ENCODE measurements at regions not wholly inside any gene's neighbourhood (a gene's known extent, or its start where the extent isn't known, plus 50 kb on each side); places are given as distances from the start of the nearest gene placed in this dataset.

DNA sequence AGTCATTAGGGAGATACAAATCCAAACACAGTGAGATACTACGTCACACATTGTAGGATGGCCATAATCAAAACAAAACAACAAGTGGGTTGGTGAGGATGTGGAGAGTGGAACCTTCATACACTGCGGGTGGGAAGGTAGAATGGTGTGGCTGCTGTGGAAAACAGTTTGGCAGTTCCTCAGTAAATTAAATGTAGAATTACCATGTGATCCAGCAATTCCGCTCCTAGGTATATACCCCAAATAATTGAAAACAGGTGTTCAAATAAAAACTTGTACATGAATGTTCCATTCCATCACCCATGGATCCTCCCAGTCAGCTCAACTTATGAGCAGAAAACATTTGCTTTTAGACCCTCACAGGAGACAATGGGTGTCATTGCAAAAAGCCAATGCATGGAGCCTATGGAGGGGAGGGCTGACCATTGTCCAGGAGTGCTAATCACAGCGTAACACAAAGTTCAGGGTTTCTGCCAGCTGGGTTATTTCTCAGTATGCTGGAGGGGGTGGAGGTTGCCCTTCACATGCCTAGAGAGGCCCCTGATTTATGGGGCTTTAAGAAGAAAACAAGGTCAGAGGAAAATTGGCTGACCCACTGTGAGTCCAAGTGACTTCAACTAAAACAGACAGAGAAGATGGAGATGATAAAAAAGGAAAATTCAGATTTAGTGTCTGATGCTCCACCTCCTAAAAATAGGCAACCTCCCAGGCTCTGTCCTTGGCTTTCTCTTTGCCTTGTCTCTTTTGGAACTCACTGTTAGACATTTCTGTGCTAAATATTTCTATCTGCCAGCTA is 124.1 kb downstream of the WDR11 start (continued):
- TF ChIP-seq, protein P1, sequence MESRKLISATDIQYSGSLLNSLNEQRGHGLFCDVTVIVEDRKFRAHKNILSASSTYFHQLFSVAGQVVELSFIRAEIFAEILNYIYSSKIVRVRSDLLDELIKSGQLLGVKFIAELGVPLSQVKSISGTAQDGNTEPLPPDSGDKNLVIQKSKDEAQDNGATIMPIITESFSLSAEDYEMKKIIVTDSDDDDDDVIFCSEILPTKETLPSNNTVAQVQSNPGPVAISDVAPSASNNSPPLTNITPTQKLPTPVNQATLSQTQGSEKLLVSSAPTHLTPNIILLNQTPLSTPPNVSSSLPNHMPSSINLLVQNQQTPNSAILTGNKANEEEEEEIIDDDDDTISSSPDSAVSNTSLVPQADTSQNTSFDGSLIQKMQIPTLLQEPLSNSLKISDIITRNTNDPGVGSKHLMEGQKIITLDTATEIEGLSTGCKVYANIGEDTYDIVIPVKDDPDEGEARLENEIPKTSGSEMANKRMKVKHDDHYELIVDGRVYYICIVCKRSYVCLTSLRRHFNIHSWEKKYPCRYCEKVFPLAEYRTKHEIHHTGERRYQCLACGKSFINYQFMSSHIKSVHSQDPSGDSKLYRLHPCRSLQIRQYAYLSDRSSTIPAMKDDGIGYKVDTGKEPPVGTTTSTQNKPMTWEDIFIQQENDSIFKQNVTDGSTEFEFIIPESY (IDR thresholded peaks at IDR 0.05; ENCODE audit: extremely low read depth, insufficient replicate concordance, low read length), result no peak
- TF ChIP-seq POLR2A (IDR thresholded peaks at IDR 0.05; ENCODE audit: borderline replicate concordance, extremely low read depth, insufficient read depth, insufficient read length), result no peak

DNA sequence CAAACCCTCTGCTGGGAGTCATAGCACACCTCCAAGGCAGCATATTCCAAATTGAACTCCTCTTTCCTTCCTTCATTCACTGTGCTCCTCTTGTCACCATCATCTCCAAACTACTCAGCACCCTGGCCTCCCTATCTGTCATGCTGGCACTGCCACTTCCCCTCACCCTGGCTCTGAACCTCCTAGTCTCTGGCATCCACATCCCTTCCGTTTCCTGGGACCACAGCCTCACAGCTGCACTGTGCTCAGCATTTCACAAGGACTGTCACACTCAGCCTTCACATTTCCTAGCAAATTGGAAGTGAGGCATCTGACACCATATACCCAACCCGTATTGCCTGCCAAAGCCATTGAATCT is 124.7 kb downstream of the WDR11 start:
- H3K4me1 ChIP-seq (ENCODE audit: control insufficient read depth in 1 of 2, insufficient read depth in 2 of 2, low read length in 2 of 2), result peaks cover 7 to 18% of the 10 kb centered on the region in 2 experiments; a peak in 3 of 4 replicates
- H3K79me2 ChIP-seq (ENCODE audit: insufficient read depth, low read length), result no peaks in the 10 kb centered on the region
- DNase-seq (ENCODE audit: low read depth, low spot score) (no peak), ATAC-seq (no peak)
- intact Hi-C loops (cut with micrococcal nuclease), result no loop called here
- H2AFZ ChIP-seq (ENCODE audit: low read depth, low read length, poor library complexity, severe bottlenecking), result no peak overlapping the region
- no peak overlapping the region for H3K4me3 ChIP-seq (replicated peaks in 1 of 2; ENCODE audit: low read depth in 1 of 2, low read length in 2 of 2)
- no peak overlapping the region for H3K4me2 ChIP-seq (ENCODE audit: low read length)
- no peaks in the 10 kb centered on the region for H3K9me3 ChIP-seq (ENCODE audit: control insufficient read depth in 1 of 2, insufficient read depth in 1 of 2, low read depth in 1 of 2, low read length in 2 of 2)
- BruUV-seq (replicated peaks), result no TSS peak
- ChIA-PET RAD21 (ENCODE audit: low non-redundant PET in 1 of 2, low total read pairs in 2 of 2, uncharacterized antibody in 2 of 2, unreplicated experiment in 2 of 2) (no interaction called here), POLR2A (no interaction called here), CTCF (no interaction called here)
- H4K20me1 ChIP-seq (ENCODE audit: insufficient read depth), result no peaks in the 10 kb centered on the region
- H3K9me2 ChIP-seq (ENCODE audit: insufficient read depth), result no peaks in the 10 kb centered on the region
- TF ChIP-seq POLR2A (IDR thresholded peaks at IDR 0.05; ENCODE audit: borderline replicate concordance, extremely low read depth, insufficient read depth, insufficient read length), result no peak
- no peak for TF ChIP-seq POLR2AphosphoS5 (IDR thresholded peaks at IDR 0.05; ENCODE audit: low read depth, low read length)
- TF ChIP-seq, protein P2, sequence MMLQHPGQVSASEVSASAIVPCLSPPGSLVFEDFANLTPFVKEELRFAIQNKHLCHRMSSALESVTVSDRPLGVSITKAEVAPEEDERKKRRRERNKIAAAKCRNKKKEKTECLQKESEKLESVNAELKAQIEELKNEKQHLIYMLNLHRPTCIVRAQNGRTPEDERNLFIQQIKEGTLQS (IDR thresholded peaks at IDR 0.05), result no peak
- TF ChIP-seq CEBPB (IDR thresholded peaks at IDR 0.05; ENCODE audit: low read depth), result no peak
- TF ChIP-seq TCF7L2 (IDR thresholded peaks at IDR 0.05; ENCODE audit: borderline replicate concordance, extremely low read depth, insufficient read depth, insufficient read length), result no peak
- TF ChIP-seq, protein P3, sequence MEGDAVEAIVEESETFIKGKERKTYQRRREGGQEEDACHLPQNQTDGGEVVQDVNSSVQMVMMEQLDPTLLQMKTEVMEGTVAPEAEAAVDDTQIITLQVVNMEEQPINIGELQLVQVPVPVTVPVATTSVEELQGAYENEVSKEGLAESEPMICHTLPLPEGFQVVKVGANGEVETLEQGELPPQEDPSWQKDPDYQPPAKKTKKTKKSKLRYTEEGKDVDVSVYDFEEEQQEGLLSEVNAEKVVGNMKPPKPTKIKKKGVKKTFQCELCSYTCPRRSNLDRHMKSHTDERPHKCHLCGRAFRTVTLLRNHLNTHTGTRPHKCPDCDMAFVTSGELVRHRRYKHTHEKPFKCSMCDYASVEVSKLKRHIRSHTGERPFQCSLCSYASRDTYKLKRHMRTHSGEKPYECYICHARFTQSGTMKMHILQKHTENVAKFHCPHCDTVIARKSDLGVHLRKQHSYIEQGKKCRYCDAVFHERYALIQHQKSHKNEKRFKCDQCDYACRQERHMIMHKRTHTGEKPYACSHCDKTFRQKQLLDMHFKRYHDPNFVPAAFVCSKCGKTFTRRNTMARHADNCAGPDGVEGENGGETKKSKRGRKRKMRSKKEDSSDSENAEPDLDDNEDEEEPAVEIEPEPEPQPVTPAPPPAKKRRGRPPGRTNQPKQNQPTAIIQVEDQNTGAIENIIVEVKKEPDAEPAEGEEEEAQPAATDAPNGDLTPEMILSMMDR (IDR thresholded peaks at IDR 0.05 in 2 of 3, conservative IDR thresholded peaks at IDR 0.05 in 1 of 3; ENCODE audit: borderline replicate concordance in 1 of 3, insufficient read depth in 1 of 3, low read depth in 2 of 3, low read length in 2 of 3), result no peak
- TF ChIP-seq ZNF274 (IDR thresholded peaks at IDR 0.05; ENCODE audit: low read depth, low read length), result no peak
- TF ChIP-seq, protein P1 (IDR thresholded peaks at IDR 0.05; ENCODE audit: extremely low read depth, insufficient replicate concordance, low read length), result no peak
- TF ChIP-seq SIN3A (IDR thresholded peaks at IDR 0.05; ENCODE audit: low read depth), result no peak
- no peak for TF ChIP-seq CBX3 (IDR thresholded peaks at IDR 0.05; ENCODE audit: low read depth)
- no peak for TF ChIP-seq ZFX (IDR thresholded peaks at IDR 0.05)
- TF ChIP-seq ELF1 (IDR thresholded peaks at IDR 0.05; ENCODE audit: borderline replicate concordance, low read depth), result no peak
- TF ChIP-seq SRF (IDR thresholded peaks at IDR 0.05; ENCODE audit: low read depth), result no peak
- TF ChIP-seq EZH2 (IDR thresholded peaks at IDR 0.05), result no peak
- TF ChIP-seq FOSL1 (IDR thresholded peaks at IDR 0.05; ENCODE audit: low read depth), result no peak
- no peak for TF ChIP-seq EGR1 (IDR thresholded peaks at IDR 0.05; ENCODE audit: low read depth)
- peaks cover 11% of the 10 kb centered on the region; the same call in 1 of the 2 replicates for H3K27me3 ChIP-seq (ENCODE audit: insufficient read depth, low read length)
- H3K27ac ChIP-seq (ENCODE audit: low read depth, low read length), result no peak overlapping the region
- H3K36me3 ChIP-seq (ENCODE audit: control insufficient read depth in 1 of 2, insufficient read depth in 2 of 2, low read length in 2 of 2), result no peaks in the 10 kb centered on the region
- no peak overlapping the region for H3K9ac ChIP-seq (ENCODE audit: low read length)
